ENCODE measurements at regions not wholly inside any gene's neighbourhood (a gene's known extent, or its start where the extent isn't known, plus 50 kb on each side); places are given as distances from the start of the nearest gene placed in this dataset.

DNA sequence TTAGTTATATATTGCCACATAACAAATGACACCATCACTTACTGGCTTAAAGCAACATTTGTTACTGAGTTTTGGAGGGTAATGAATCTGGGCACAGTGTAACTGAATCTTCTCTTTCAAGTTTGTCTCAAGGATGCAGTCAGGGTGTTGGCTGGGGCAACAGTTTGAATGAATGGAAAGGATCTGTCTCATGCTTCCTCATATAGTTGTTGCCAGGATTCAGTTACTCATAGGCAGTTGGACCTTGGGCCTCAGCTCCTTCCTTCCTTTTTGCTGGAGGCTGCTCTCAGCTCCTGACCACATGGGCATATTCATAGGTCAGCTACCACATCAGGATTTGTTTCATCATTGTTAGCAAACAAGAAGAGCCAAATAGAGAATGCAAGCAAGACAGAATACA lies 466.1 kb upstream of the MC4R start:
- ChIA-PET CTCF (no interaction called here), POLR2A (no interaction called here)
- DNase-seq (ENCODE audit: low read depth, low spot score): no peak
- H3K4me3 ChIP-seq (ENCODE audit: low read depth, low read length): no peak overlapping the region
- TF ChIP-seq, protein P1, sequence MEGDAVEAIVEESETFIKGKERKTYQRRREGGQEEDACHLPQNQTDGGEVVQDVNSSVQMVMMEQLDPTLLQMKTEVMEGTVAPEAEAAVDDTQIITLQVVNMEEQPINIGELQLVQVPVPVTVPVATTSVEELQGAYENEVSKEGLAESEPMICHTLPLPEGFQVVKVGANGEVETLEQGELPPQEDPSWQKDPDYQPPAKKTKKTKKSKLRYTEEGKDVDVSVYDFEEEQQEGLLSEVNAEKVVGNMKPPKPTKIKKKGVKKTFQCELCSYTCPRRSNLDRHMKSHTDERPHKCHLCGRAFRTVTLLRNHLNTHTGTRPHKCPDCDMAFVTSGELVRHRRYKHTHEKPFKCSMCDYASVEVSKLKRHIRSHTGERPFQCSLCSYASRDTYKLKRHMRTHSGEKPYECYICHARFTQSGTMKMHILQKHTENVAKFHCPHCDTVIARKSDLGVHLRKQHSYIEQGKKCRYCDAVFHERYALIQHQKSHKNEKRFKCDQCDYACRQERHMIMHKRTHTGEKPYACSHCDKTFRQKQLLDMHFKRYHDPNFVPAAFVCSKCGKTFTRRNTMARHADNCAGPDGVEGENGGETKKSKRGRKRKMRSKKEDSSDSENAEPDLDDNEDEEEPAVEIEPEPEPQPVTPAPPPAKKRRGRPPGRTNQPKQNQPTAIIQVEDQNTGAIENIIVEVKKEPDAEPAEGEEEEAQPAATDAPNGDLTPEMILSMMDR (IDR thresholded peaks at IDR 0.05; ENCODE audit: insufficient read depth, low read length, missing control alignments): no peak

DNA sequence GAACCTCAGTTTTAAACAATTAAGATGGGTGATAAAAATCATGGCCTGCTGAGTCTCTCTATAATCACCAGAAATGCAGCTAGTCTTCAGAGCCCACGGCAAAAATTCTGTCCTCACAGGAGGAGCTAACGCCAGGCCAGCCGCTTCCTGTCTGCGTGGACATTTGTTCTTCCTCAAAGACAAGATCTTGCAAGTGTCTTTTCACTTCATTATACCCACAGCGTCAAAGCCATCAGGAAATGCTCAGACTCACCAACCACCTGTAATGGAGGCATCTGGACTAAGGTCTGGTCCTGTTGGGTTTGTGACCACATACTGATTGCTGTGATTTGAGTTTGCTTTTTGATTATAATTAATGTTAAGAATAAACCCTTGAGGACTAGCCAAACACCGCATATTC lies 473.8 kb upstream of the MC4R start:
- ChIA-PET POLR2A (no interaction called here), CTCF (no interaction called here)
- DNase-seq (ENCODE audit: low read depth, low spot score): no peak
- TF ChIP-seq, protein P1 (IDR thresholded peaks at IDR 0.05; ENCODE audit: insufficient read depth, low read length, missing control alignments): no peak
- no peak overlapping the region for H3K4me3 ChIP-seq (ENCODE audit: low read depth, low read length)

- no peak for DNase-seq (ENCODE audit: low read depth, low spot score)
- POLR2A ChIA-PET: no interaction called here
- no peak overlapping the region for H3K4me3 ChIP-seq (ENCODE audit: low read depth, low read length)
- TF ChIP-seq, protein P1 (IDR thresholded peaks at IDR 0.05; ENCODE audit: insufficient read depth, low read length, missing control alignments): no peak
- CTCF ChIA-PET: no interaction called here
Observed at GRCh38 chr18:60847517-60847916, 474.9 kb upstream of the MC4R start.

- POLR2A ChIA-PET: no interaction called here
Observed at GRCh38 chr18:60861575-60861974, 471.7 kb upstream of the CDH20 start.

DNA sequence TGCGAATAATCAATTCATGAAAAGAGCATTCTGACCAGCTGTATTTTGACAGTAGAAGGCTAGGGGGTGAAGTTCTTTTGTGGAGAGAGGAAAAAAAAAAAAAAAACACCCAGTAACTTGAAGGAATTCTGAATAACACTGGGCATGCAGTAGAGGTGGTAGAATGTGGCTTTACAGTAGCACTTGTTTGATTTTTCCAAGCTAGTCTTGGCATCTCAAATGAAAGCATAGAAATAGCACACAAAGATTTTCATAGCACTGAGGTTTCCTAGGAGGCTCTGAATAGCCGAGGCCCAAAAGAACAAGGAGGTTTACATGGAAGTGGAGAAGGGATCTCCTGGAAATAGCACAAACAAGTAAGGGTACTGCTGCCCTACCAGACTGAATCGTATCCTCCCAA lies 470.2 kb upstream of the CDH20 start:
- no peak for DNase-seq (ENCODE audit: low read depth, low spot score)
- POLR2A ChIA-PET: no interaction called here
- CTCF ChIA-PET: no interaction called here
- TF ChIP-seq, protein P1 (IDR thresholded peaks at IDR 0.05; ENCODE audit: insufficient read depth, low read length, missing control alignments): no peak
- no peak overlapping the region for H3K4me3 ChIP-seq (ENCODE audit: low read depth, low read length)

More at GRCh38 chr18:60861575-60861974, 471.7 kb upstream of the CDH20 start:
- CTCF ChIA-PET: no interaction called here
- DNase-seq (ENCODE audit: low read depth, low spot score): no peak
- no peak overlapping the region for H3K4me3 ChIP-seq (ENCODE audit: low read depth, low read length)
- TF ChIP-seq, protein P1 (IDR thresholded peaks at IDR 0.05; ENCODE audit: insufficient read depth, low read length, missing control alignments): no peak

GRCh38 chr18:60865801-60866200 lies 467.4 kb upstream of the CDH20 start:
- TF ChIP-seq, protein P1 (IDR thresholded peaks at IDR 0.05; ENCODE audit: insufficient read depth, low read length, missing control alignments): no peak
- no peak for DNase-seq (ENCODE audit: low read depth, low spot score)
- POLR2A ChIA-PET: no interaction called here
- H3K4me3 ChIP-seq (ENCODE audit: low read depth, low read length): no peak overlapping the region
- CTCF ChIA-PET: no interaction called here

Measured in AG04449 (cell line).